GM12878 (cell line): ENCODE measurements at regions not wholly inside any gene's neighbourhood (a gene's known extent, or its start where the extent isn't known, plus 50 kb on each side); places are given as distances from the start of the nearest gene placed in this dataset.

ENCODE experiments used
- ATAC-seq: fragments of 200-7000 bp; cut with Tn5 transposase; 3 replicates; pipeline ENCODE4 v1.9.1; 2020; ENCODE audit warnings: mild to moderate bottlenecking, moderate library complexity
- BruUV-seq: library from RNA; stranded (reverse); fragments of 400-500 nt; replicated peaks from 2 replicates; lab custom pipeline; 2021; lab: Mats Ljungman, UMichigan
- CTCF ChIA-PET: fragments of 300-600 bp; sonication (Branson Sonifier 250); formaldehyde crosslinking; extraction: SDS; loops from one replicate; lab custom pipeline; 2021; ENCODE audit warnings: inconsistent platforms; lab: Yijun Ruan, JAX
- POLR2A ChIA-PET: fragments of 350-600 bp; formaldehyde crosslinking; extraction: SDS; loops from one replicate; lab custom pipeline; 2021; ENCODE audit warnings: inconsistent platforms; lab: Charles Lee
- RAD21 ChIA-PET: fragments of 300-600 bp; sonication (Branson Sonifier 250); formaldehyde crosslinking; loops from one replicate; lab custom pipeline; 2023; ENCODE audit warnings: antibody characterized with exemption; ENCODE audit not compliant: unreplicated experiment; lab: Charles Lee
- SMC1A ChIA-PET: fragments of 300-600 bp; sonication (Branson Sonifier 250); formaldehyde crosslinking; loops from one replicate; lab custom pipeline; 2023; ENCODE audit not compliant: unreplicated experiment, uncharacterized antibody; lab: Charles Lee
- DNase-seq: peaks from one replicate; pipeline ENCODE4 v3.0.0-alpha.2; 2011; ENCODE audit warnings: low read depth, low spot score
- FAIRE-seq: peaks from 3 replicates; lab custom pipeline; 2011; peaks lifted over from hg19 to GRCh38; lab: Jason Lieb, UNC
- H2AFZ ChIP-seq: 2 replicates; pipeline ENCODE4 v1.6.0; 2011; ENCODE audit warnings: low read depth, low read length, control low read depth; ENCODE audit not compliant: control insufficient read depth
- H3K27ac ChIP-seq: 2 replicates; pipeline ENCODE4 v1.5.1; 2011; ENCODE audit warnings: control low read depth; ENCODE audit not compliant: control insufficient read depth, insufficient read depth
- H3K27me3 ChIP-seq, 2 experiments: replicated peaks in 1 of 2; 2 replicates each; pipeline versions ENCODE4 v1.6.0 to v1.6.1; 2011; ENCODE audit warnings: low read length in 1 of 2; ENCODE audit not compliant: control insufficient read depth in 2 of 2, insufficient read depth in 2 of 2
- H3K36me3 ChIP-seq, 2 experiments: 2 replicates each; pipeline ENCODE4 v1.5.1; 2011; ENCODE audit warnings: low read length in 1 of 2; ENCODE audit not compliant: control insufficient read depth in 2 of 2, insufficient read depth in 2 of 2
- H3K4me1 ChIP-seq: 2 replicates; pipeline ENCODE4 v1.6.1; 2011; ENCODE audit warnings: mild to moderate bottlenecking, low read length, moderate library complexity, mixed read lengths; ENCODE audit not compliant: control insufficient read depth, insufficient read depth
- H3K4me2 ChIP-seq: 2 replicates; pipeline ENCODE4 v1.6.0; 2011; ENCODE audit warnings: control low read depth; ENCODE audit not compliant: control insufficient read depth, insufficient read depth
- H3K4me3 ChIP-seq: fragments of 200-600 bp; sonication (generic); 2 replicates; pipeline ENCODE4 v1.5.1; 2016
- H3K79me2 ChIP-seq: 2 replicates; pipeline ENCODE4 v1.6.0; 2011; ENCODE audit warnings: low read length; ENCODE audit not compliant: control insufficient read depth, insufficient read depth
- H3K9ac ChIP-seq: 2 replicates; pipeline ENCODE4 v1.8.0; 2011; ENCODE audit warnings: low read length, control low read depth, mixed read lengths; ENCODE audit not compliant: control insufficient read depth, insufficient read depth
- H3K9me3 ChIP-seq: replicated peaks from 3 replicates; pipeline ENCODE4 v1.5.1; 2011; ENCODE audit warnings: mild to moderate bottlenecking, low read length; ENCODE audit not compliant: control insufficient read depth, insufficient read depth
- H4K20me1 ChIP-seq: 2 replicates; pipeline ENCODE4 v1.6.0; 2011; ENCODE audit not compliant: control insufficient read depth, insufficient read depth
- BHLHE40 ChIP-seq, 2 experiments: fragments of 450-650 bp in 1 of 2; IDR thresholded peaks; 2 replicates each; pipeline ENCODE4 v1.6.1; 2011 to 2017; ENCODE audit warnings: low read depth in 2 of 2, borderline replicate concordance in 1 of 2, improper control_type of control experiment in 1 of 2, low read length in 1 of 2, mild to moderate bottlenecking in 1 of 2
- E4F1 ChIP-seq: fragments of 450-650 bp; IDR thresholded peaks from 2 replicates; pipeline ENCODE4 v1.6.1; 2018; ENCODE audit warnings: borderline replicate concordance, mild to moderate bottlenecking; ENCODE audit not compliant: partially characterized antibody
- EGR1 ChIP-seq, 2 experiments: IDR thresholded peaks; 1 replicate in 1 of 2; 2 replicates in 1 of 2; pipeline ENCODE4 v1.6.1; 2011 to 2012; ENCODE audit warnings: low read depth in 2 of 2, low read length in 2 of 2, borderline replicate concordance in 1 of 2, mild to moderate bottlenecking in 1 of 2, moderate library complexity in 1 of 2
- MTA3 ChIP-seq: IDR thresholded peaks from 2 replicates; pipeline ENCODE4 v1.6.1; 2012; ENCODE audit warnings: low read length, inconsistent platforms, borderline replicate concordance
- NR2C2 ChIP-seq: IDR thresholded peaks from 2 replicates; pipeline ENCODE4 v1.6.1; 2011; ENCODE audit warnings: borderline replicate concordance, low read depth; ENCODE audit not compliant: control insufficient read depth, insufficient read length
- SIN3A ChIP-seq: IDR thresholded peaks from 2 replicates; pipeline ENCODE4 v1.6.1; 2012; ENCODE audit warnings: low read depth, low read length, improper control_type of control experiment
- SKIL ChIP-seq: fragments of 450-650 bp; IDR thresholded peaks from 2 replicates; pipeline ENCODE4 v1.6.1; 2017; ENCODE audit warnings: mild to moderate bottlenecking, low read depth, inconsistent platforms; ENCODE audit not compliant: poor library complexity, severe bottlenecking
- SMAD1 ChIP-seq: fragments of 450-650 bp; IDR thresholded peaks from 2 replicates; pipeline ENCODE4 v1.6.1; 2018; ENCODE audit warnings: mild to moderate bottlenecking, low read depth; ENCODE audit not compliant: partially characterized antibody
- ZBTB33 ChIP-seq: fragments of 450-650 bp; IDR thresholded peaks from 2 replicates; pipeline ENCODE4 v1.6.1; 2017; ENCODE audit warnings: mild to moderate bottlenecking
- ZNF384 ChIP-seq: IDR thresholded peaks from 2 replicates; pipeline ENCODE4 v1.6.1; 2012; ENCODE audit warnings: low read depth, mild to moderate bottlenecking, low read length, improper control_type of control experiment, borderline replicate concordance
- WGBS: methylation state at CpG from one replicate; pipeline ENCODE4 v1.1.6; 2016; ENCODE audit warnings: low lambda C conversion rate; ENCODE audit not compliant: insufficient replicate concordance, insufficient coverage; ENCODE audit errors: missing lambda C conversion rate; 5-methylcytosine and 5-hydroxymethylcytosine counted together
- in situ Hi-C: fragments of 300-500 bp; cut with MboI; formaldehyde crosslinking; loops from 9 replicates; pipeline ENCODE4 v1.14.3; 2018; ENCODE audit warnings: mixed read lengths
- intact Hi-C: fragments of 100-400 bp; cut with micrococcal nuclease; formaldehyde crosslinking; loops from one replicate; pipeline ENCODE4 v1.14.2; 2022; ENCODE audit not compliant: unreplicated experiment
- TF ChIP-seq, protein P1 (sequence below): IDR thresholded peaks from 2 replicates; pipeline ENCODE4 v1.6.1; 2011; ENCODE audit warnings: mild to moderate bottlenecking, low read depth, low read length, moderate library complexity; ENCODE audit not compliant: insufficient replicate concordance
- TF ChIP-seq, protein P2 (sequence below): IDR thresholded peaks from 2 replicates; pipeline ENCODE4 v1.6.1; 2012; ENCODE audit warnings: low read depth, low read length, improper control_type of control experiment

DNA sequence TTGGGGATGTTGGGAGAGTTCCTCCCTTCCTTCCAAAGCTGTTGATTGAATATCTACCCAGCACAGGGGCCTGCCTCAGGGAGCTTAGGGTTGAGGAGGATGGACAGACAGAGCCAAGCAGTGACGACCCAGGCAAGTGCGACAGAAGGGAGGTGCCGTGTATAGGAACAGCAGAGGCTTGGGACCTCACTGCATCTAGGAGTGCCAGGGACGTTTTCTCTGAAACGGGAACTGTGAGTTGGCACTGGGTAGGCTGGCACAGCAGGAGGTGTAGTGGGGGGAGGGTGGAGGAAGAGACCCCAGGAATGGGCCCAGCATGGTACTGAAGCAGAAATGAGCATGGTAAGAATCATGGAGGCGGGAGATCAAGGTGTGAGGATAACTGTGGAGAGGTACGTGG, 55.3 kb upstream of the MGMT start:
- Histone ChIP-seq H3K27me3 (no peaks in the 10 kb centered on the region), H3K79me2 (no peaks in the 10 kb centered on the region), H3K36me3 (no peaks in the 10 kb centered on the region), H3K9ac (no peak overlapping the region), H4K20me1 (no peaks in the 10 kb centered on the region), H3K27ac (no peak overlapping the region), H3K9me3 (no peaks in the 10 kb centered on the region), H3K4me1 (no peaks in the 10 kb centered on the region), H2AFZ (no peak overlapping the region), H3K4me3 (no peak overlapping the region), H3K4me2 (no peak overlapping the region)
- ChIA-PET POLR2A (no interaction called here), RAD21 (no interaction called here), SMC1A (no interaction called here), CTCF (no interaction called here)
- no TSS peak for BruUV-seq
- no peak for ATAC-seq
- intact Hi-C loops: no loop called here
- FAIRE-seq: no peak
- WGBS: 39% methylated on average over 7 of the region's 7 CpGs
- no peak for DNase-seq
- in situ Hi-C loops: no loop called here
- TF ChIP-seq NR2C2 (no peak), ZNF384 (no peak), E4F1 (no peak), SKIL (no peak), ZBTB33 (no peak), MTA3 (no peak), SMAD1 (no peak), SIN3A (no peak), BHLHE40 (IDR thresholded peaks at IDR 0.05; ENCODE audit: borderline replicate concordance in 1 of 2, low read depth in 2 of 2, low read length in 1 of 2) (no peak), EGR1 (IDR thresholded peaks at IDR 0.05; ENCODE audit: borderline replicate concordance in 1 of 2, low read depth in 2 of 2, low read length in 2 of 2) (no peak)
- TF ChIP-seq, protein P1, sequence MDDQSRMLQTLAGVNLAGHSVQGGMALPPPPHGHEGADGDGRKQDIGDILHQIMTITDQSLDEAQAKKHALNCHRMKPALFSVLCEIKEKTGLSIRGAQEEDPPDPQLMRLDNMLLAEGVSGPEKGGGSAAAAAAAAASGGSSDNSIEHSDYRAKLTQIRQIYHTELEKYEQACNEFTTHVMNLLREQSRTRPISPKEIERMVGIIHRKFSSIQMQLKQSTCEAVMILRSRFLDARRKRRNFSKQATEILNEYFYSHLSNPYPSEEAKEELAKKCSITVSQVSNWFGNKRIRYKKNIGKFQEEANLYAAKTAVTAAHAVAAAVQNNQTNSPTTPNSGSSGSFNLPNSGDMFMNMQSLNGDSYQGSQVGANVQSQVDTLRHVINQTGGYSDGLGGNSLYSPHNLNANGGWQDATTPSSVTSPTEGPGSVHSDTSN: no peak
- TF ChIP-seq, protein P2, sequence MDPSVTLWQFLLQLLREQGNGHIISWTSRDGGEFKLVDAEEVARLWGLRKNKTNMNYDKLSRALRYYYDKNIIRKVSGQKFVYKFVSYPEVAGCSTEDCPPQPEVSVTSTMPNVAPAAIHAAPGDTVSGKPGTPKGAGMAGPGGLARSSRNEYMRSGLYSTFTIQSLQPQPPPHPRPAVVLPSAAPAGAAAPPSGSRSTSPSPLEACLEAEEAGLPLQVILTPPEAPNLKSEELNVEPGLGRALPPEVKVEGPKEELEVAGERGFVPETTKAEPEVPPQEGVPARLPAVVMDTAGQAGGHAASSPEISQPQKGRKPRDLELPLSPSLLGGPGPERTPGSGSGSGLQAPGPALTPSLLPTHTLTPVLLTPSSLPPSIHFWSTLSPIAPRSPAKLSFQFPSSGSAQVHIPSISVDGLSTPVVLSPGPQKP: no peak
